Lower lobe of right lung (tissue), 2 donors: ENCODE measurements at regions not wholly inside any gene's neighbourhood (a gene's known extent, or its start where the extent isn't known, plus 50 kb on each side); places are given as distances from the start of the nearest gene placed in this dataset.

Experiments used
- ATAC-seq, 2 donors: fragments of 200-7000 bp; cut with Tn5 transposase; one replicate each; pipeline ENCODE4 v1.9.1; 2020 to 2022; ENCODE audit warnings: mild to moderate bottlenecking in 2 of 2, moderate library complexity in 2 of 2
- DNase-seq: peaks from one replicate; pipeline ENCODE4 v3.0.0-alpha.2; 2020
- H3K27ac ChIP-seq: fragments of 200-600 bp; one replicate; pipeline ENCODE4 v1.8.0; 2022
- H3K27me3 ChIP-seq: fragments of 200-600 bp; one replicate; pipeline ENCODE4 v1.8.0; 2022; ENCODE audit warnings: low read depth
- H3K36me3 ChIP-seq: fragments of 200-600 bp; one replicate; pipeline ENCODE4 v1.8.0; 2022; ENCODE audit warnings: mild to moderate bottlenecking
- H3K4me1 ChIP-seq: fragments of 200-600 bp; one replicate; pipeline ENCODE4 v1.8.0; 2022
- H3K4me3 ChIP-seq: fragments of 200-600 bp; one replicate; pipeline ENCODE4 v1.8.0; 2022; ENCODE audit warnings: mild to moderate bottlenecking
- H3K9me3 ChIP-seq: fragments of 200-600 bp; one replicate; pipeline ENCODE4 v1.8.0; 2022
- intact Hi-C: fragments of 100-400 bp; cut with DNase I; formaldehyde crosslinking; loops from one replicate; pipeline ENCODE4 v1.11.0; 2022
- TF ChIP-seq, protein P1 (sequence below): fragments of 200-600 bp; IDR thresholded peaks from one replicate; pipeline ENCODE4 v1.8.0; 2022; ENCODE audit warnings: antibody characterized with exemption, mild to moderate bottlenecking
- donor health status: DM: no; HTN: yes; CAD: no; lungs with severe emphysema.

DNA sequence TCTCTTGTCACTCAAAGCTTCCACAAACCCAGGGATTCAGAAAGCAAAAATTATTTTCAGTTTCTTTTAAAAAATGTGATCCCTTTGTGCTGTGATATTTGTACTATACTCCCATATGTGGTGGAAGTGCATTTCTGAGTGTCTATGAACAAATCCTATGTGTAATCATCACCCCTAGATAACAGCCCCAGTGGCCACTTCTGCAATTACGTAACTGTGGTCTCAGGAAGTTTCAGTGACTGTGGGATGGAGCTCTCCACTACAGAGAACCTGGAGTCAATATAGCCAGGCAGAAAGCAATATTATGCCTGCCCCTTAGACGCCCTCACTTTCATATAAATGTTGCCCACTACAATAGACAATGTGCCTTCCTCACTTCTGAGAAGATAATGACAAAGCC lies 1101.7 kb upstream of the GHITM start:
- DNase-seq (no peak), ATAC-seq (no peak)
- no peaks in the 10 kb centered on the region for H3K4me1 ChIP-seq
- TF ChIP-seq, protein P1, sequence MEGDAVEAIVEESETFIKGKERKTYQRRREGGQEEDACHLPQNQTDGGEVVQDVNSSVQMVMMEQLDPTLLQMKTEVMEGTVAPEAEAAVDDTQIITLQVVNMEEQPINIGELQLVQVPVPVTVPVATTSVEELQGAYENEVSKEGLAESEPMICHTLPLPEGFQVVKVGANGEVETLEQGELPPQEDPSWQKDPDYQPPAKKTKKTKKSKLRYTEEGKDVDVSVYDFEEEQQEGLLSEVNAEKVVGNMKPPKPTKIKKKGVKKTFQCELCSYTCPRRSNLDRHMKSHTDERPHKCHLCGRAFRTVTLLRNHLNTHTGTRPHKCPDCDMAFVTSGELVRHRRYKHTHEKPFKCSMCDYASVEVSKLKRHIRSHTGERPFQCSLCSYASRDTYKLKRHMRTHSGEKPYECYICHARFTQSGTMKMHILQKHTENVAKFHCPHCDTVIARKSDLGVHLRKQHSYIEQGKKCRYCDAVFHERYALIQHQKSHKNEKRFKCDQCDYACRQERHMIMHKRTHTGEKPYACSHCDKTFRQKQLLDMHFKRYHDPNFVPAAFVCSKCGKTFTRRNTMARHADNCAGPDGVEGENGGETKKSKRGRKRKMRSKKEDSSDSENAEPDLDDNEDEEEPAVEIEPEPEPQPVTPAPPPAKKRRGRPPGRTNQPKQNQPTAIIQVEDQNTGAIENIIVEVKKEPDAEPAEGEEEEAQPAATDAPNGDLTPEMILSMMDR = no peak
- intact Hi-C loops = no loop called here
- no peak overlapping the region for H3K27ac ChIP-seq
- no peaks in the 10 kb centered on the region for H3K9me3 ChIP-seq
- H3K4me3 ChIP-seq = no peak overlapping the region
- H3K36me3 ChIP-seq = no peaks in the 10 kb centered on the region
- H3K27me3 ChIP-seq = no peaks in the 10 kb centered on the region

DNA sequence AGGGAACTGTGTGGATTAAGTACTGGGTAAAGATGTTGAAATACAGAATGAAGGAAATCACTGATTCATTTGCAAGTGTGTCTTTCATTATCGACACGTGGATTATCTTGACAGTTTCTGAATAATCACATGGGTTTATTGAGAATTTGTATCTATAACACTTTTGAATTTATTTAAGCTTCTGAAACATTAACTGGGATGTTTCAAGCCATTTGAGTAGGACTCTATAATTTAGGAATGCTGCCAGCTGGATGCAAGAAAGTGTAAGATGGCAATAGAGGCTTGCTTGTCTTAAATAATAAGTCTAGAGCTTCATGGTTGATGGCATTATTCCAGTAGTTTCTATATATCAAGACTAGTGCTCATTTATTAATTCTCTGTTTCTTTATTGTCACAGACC lies 1100.7 kb upstream of the GHITM start:
- no peaks in the 10 kb centered on the region for H3K36me3 ChIP-seq
- no peak overlapping the region for H3K27ac ChIP-seq
- no peaks in the 10 kb centered on the region for H3K4me1 ChIP-seq
- H3K9me3 ChIP-seq = no peaks in the 10 kb centered on the region
- DNase-seq = no peak
- H3K4me3 ChIP-seq = no peak overlapping the region
- no peaks in the 10 kb centered on the region for H3K27me3 ChIP-seq
- intact Hi-C loops = no loop called here
- TF ChIP-seq, protein P1 = no peak
- no peak for ATAC-seq

DNA sequence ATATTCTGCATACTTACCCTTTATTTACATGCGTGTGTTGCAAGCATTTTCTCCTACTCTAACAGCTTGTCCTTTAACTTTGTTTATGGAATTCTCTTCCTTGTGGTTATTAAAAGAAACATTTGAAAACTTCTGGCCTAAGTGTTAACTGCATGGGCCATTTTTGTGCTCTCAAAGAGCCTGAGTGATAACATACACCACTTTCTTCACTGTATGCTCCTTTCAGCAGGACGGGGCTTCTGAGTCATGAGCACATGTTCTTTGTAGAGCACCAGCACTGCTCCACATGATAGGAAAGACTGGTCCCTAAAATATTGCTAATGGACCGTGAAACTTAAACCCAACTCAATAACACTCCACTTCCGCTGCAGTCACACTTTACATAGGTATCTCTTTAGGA lies 1093.6 kb upstream of the GHITM start:
- no peaks in the 10 kb centered on the region for H3K36me3 ChIP-seq
- TF ChIP-seq, protein P1 = no peak
- intact Hi-C loops = no loop called here
- no peak overlapping the region for H3K4me3 ChIP-seq
- H3K27ac ChIP-seq = no peak overlapping the region
- DNase-seq = no peak
- no peak for ATAC-seq
- H3K9me3 ChIP-seq = no peaks in the 10 kb centered on the region
- H3K27me3 ChIP-seq = no peaks in the 10 kb centered on the region
- no peaks in the 10 kb centered on the region for H3K4me1 ChIP-seq

DNA sequence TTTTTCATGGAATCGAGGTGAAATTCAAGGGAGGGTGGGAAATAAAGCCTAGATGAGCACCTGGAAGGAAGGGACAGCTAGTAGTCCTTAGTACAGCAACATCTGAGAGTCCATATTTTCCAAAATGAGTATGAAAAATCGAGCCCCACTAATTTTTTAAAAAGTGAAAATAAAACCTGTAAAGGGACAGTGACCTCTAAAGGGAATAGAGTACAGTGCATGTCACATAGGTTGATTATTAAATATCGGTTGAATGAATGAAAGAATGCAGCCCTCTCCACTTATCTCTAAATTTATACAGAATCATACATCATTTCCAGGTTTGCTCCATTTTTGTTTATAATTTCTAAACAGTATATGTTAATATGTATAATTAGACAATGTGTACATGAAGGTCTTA lies 1088.5 kb upstream of the GHITM start:
- H3K27me3 ChIP-seq = no peaks in the 10 kb centered on the region
- no peak overlapping the region for H3K27ac ChIP-seq
- ATAC-seq = no peak
- intact Hi-C loops = no loop called here
- H3K4me1 ChIP-seq = no peaks in the 10 kb centered on the region
- no peaks in the 10 kb centered on the region for H3K9me3 ChIP-seq
- TF ChIP-seq, protein P1 = no peak
- no peaks in the 10 kb centered on the region for H3K36me3 ChIP-seq
- no peak overlapping the region for H3K4me3 ChIP-seq
- DNase-seq = no peak

DNA sequence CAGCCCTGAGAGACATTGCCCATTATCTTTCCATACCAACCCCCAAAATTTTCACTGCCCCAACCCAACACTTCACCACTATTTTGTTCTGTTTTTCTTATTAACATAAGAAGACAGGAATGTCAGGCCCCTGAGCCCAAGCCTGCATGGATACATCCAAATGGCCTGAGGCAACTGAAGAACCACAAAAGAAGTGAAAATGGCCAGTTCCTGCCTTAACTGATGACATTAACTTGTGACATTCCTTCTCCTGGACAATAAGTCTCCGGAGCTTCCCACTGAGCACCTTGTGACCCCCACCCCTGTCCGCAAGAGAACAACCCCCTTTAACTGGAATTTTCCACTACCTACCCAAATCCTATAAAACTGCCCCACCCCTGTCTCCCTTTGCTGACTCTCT lies 1076.4 kb upstream of the GHITM start:
- TF ChIP-seq, protein P1 = no peak
- Histone ChIP-seq H3K4me1 (no peaks in the 10 kb centered on the region), H3K36me3 (no peaks in the 10 kb centered on the region), H3K4me3 (no peak overlapping the region), H3K9me3 (no peaks in the 10 kb centered on the region), H3K27me3 (no peaks in the 10 kb centered on the region), H3K27ac (no peak overlapping the region)
- DNase-seq (no peak), ATAC-seq (no peak)
- intact Hi-C loops = no loop called here

DNA sequence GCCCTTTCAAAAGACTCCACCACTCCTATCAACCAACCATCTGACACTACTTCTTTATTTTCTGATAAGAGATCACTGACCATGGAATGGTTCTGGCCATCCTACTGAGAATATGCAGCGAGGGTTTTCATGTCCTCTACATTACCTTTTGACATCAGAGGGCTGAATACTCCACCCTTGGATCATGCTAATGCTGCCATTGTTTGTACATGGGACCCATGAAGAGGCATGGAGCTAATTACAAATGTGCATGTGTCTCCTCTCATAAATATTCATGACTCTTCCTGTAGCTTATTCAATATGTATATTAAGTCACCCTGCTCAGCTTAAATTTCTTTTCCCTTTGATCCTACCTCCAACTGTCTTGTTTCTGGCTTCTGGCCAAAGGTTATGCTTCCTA lies 1065.8 kb upstream of the GHITM start:
- Histone ChIP-seq H3K4me3 (no peak overlapping the region), H3K36me3 (no peaks in the 10 kb centered on the region), H3K27me3 (no peaks in the 10 kb centered on the region), H3K4me1 (no peaks in the 10 kb centered on the region), H3K27ac (no peak overlapping the region), H3K9me3 (peaks cover 4% of the 10 kb centered on the region)
- TF ChIP-seq, protein P1 = no peak
- intact Hi-C loops = no loop called here
- DNase-seq (no peak), ATAC-seq (no peak)
